SK-N-SH (cell line): ENCODE measurements at regions not wholly inside any gene's neighbourhood (a gene's known extent, or its start where the extent isn't known, plus 50 kb on each side); places are given as distances from the start of the nearest gene placed in this dataset.

ENCODE experiments used
- CTCF ChIA-PET: fragments of 300-600, 350-600 bp; formaldehyde crosslinking; extraction: SDS; loops from one replicate; lab custom pipeline; 2021; lab: Yijun Ruan, JAX
- POLR2A ChIA-PET: fragments of 350-600 bp; sonication (Branson Sonifier 250); formaldehyde crosslinking; extraction: SDS; loops from one replicate; lab custom pipeline; 2020; ENCODE audit warnings: antibody characterized with exemption, inconsistent platforms; lab: Yijun Ruan, JAX
- DNase-seq: peaks from one replicate; pipeline ENCODE4 v3.0.0; 2012
- H2AFZ ChIP-seq: fragments of 200-600 bp; sonication (generic); 2 replicates; pipeline ENCODE4 v1.8.1; 2016; ENCODE audit warnings: antibody characterized with exemption, mild to moderate bottlenecking, low read depth
- H3F3A ChIP-seq: fragments of 200-600 bp; sonication (generic); replicated peaks from 2 replicates; pipeline ENCODE3; 2016; ENCODE audit warnings: antibody characterized with exemption, mild to moderate bottlenecking; ENCODE audit not compliant: insufficient read depth
- H3K27ac ChIP-seq, 2 experiments: fragments of 200-500 bp in 1 of 2; fragments of 200-600 bp in 1 of 2; sonication (Bioruptor generic) in 1 of 2; sonication (generic), shearing (Covaris generic) in 1 of 2; 2 replicates each; pipeline versions ENCODE4 v1.5.1 to v1.6.1; 2014 to 2016; ENCODE audit warnings: low read depth in 2 of 2, inconsistent platforms in 1 of 2, low read length in 1 of 2, mild to moderate bottlenecking in 1 of 2, mixed read lengths in 1 of 2
- H3K27me3 ChIP-seq: fragments of 200-600 bp; sonication (generic), shearing (Covaris generic); 2 replicates; pipeline ENCODE4 v1.6.1; 2016; ENCODE audit warnings: mixed run types; ENCODE audit not compliant: insufficient read depth
- H3K36me3 ChIP-seq, 2 experiments: fragments of 200-500 bp in 1 of 2; fragments of 200-600 bp in 1 of 2; sonication (Bioruptor generic) in 1 of 2; sonication (generic) in 1 of 2; replicated peaks in 1 of 2; 2 replicates each; pipeline versions ENCODE3 to v1.5.1; 2014 to 2016; ENCODE audit warnings: low read length in 1 of 2, mild to moderate bottlenecking in 1 of 2; ENCODE audit not compliant: insufficient read depth in 2 of 2, control insufficient read depth in 1 of 2
- H3K4me1 ChIP-seq, 2 experiments: fragments of 200-500 bp in 1 of 2; fragments of 200-600 bp in 1 of 2; sonication (Bioruptor generic) in 1 of 2; sonication (generic), shearing (Covaris generic) in 1 of 2; 2 replicates each; pipeline versions ENCODE4 v1.5.1 to v1.6.1; 2014 to 2016; ENCODE audit warnings: low read depth in 1 of 2, low read length in 1 of 2, mixed run types in 1 of 2; ENCODE audit not compliant: insufficient read depth in 2 of 2, control insufficient read depth in 1 of 2
- H3K4me2 ChIP-seq: fragments of 200-600 bp; sonication (generic), shearing (Covaris generic); 2 replicates; pipeline ENCODE4 v1.6.1; 2017; ENCODE audit warnings: mixed run types
- H3K4me3 ChIP-seq, 2 experiments: fragments of 200-500 bp in 1 of 2; fragments of 200-600 bp in 1 of 2; sonication (Bioruptor generic) in 1 of 2; sonication (generic), shearing (Covaris generic) in 1 of 2; 2 replicates each; pipeline versions ENCODE4 v1.5.1 to v1.8.1; 2014 to 2016; ENCODE audit warnings: low read depth in 2 of 2, inconsistent platforms in 1 of 2, low read length in 1 of 2, mild to moderate bottlenecking in 1 of 2, mixed read lengths in 1 of 2, moderate library complexity in 1 of 2
- H3K79me2 ChIP-seq: fragments of 200-600 bp; sonication (generic); 2 replicates; pipeline ENCODE4 v1.8.1; 2017; ENCODE audit warnings: mild to moderate bottlenecking; ENCODE audit not compliant: insufficient read depth
- H3K9ac ChIP-seq: fragments of 200-600 bp; sonication (generic); 2 replicates; pipeline ENCODE4 v1.6.1; 2017; ENCODE audit warnings: mixed run types
- H3K9me2 ChIP-seq: fragments of 200-600 bp; sonication (generic); 2 replicates; pipeline ENCODE4 v1.6.1; 2017; ENCODE audit warnings: mixed run types
- H3K9me3 ChIP-seq: fragments of 200-600 bp; sonication (generic); 2 replicates; pipeline ENCODE4 v1.6.1; 2017; ENCODE audit warnings: mixed run types, mild to moderate bottlenecking, moderate library complexity
- H4K20me1 ChIP-seq: fragments of 200-600 bp; sonication (generic); 2 replicates; pipeline ENCODE4 v1.6.1; 2017; ENCODE audit warnings: mild to moderate bottlenecking, mixed run types; ENCODE audit not compliant: insufficient read depth
- CTCF ChIP-seq: fragments of 200-600 bp; sonication (generic); IDR thresholded peaks from 2 replicates; pipeline ENCODE4 v1.6.1; 2017; ENCODE audit warnings: antibody characterized with exemption, mild to moderate bottlenecking, moderate library complexity
- ELF1 ChIP-seq: IDR thresholded peaks from 2 replicates; pipeline ENCODE4 v1.4.0; 2012
- EP300 ChIP-seq, 2 experiments: IDR thresholded peaks; 2 replicates each; pipeline versions ENCODE4 v1.4.0 to v1.6.1; 2012; ENCODE audit warnings: borderline replicate concordance in 1 of 2, low read depth in 1 of 2, low read length in 1 of 2
- EZH2phosphoT487 ChIP-seq: fragments of 200-600 bp; sonication (generic); IDR thresholded peaks from 2 replicates; pipeline ENCODE4 v1.6.1; 2017; ENCODE audit warnings: low read depth, mixed run types, mild to moderate bottlenecking, antibody characterized with exemption, moderate library complexity, borderline replicate concordance
- FOSL2 ChIP-seq: IDR thresholded peaks from 2 replicates; pipeline ENCODE4 v1.4.0; 2012; ENCODE audit warnings: low read depth, mild to moderate bottlenecking, moderate library complexity, borderline replicate concordance
- FOXJ3 ChIP-seq: sonication (generic); formaldehyde crosslinking; IDR thresholded peaks from 2 replicates; pipeline ENCODE4 v1.5.1; 2020; ENCODE audit warnings: mild to moderate bottlenecking, missing genetic modification reagents
- GABPA ChIP-seq: IDR thresholded peaks from 2 replicates; pipeline ENCODE4 v1.4.0; 2012; ENCODE audit warnings: low read depth, mild to moderate bottlenecking
- GATA2 ChIP-seq: sonication (generic); formaldehyde crosslinking; IDR thresholded peaks from 2 replicates; pipeline ENCODE4 v1.5.0; 2020; ENCODE audit warnings: mild to moderate bottlenecking, missing genetic modification reagents
- JUND ChIP-seq: IDR thresholded peaks from 2 replicates; pipeline ENCODE4 v1.4.0; 2012
- MAX ChIP-seq: IDR thresholded peaks from 2 replicates; pipeline ENCODE4 v1.4.0; 2012; ENCODE audit warnings: low read depth
- MEF2A ChIP-seq: IDR thresholded peaks from 2 replicates; pipeline ENCODE4 v1.4.0; 2012; ENCODE audit warnings: low read depth, borderline replicate concordance
- MXI1 ChIP-seq: IDR thresholded peaks from 2 replicates; pipeline ENCODE4 v1.6.1; 2012; ENCODE audit warnings: mild to moderate bottlenecking, low read depth, low read length, improper control_type of control experiment
- NRF1 ChIP-seq: IDR thresholded peaks from 2 replicates; pipeline ENCODE4 v1.6.1; 2012; ENCODE audit warnings: low read depth, mild to moderate bottlenecking, low read length
- PBX3 ChIP-seq: IDR thresholded peaks from 2 replicates; pipeline ENCODE4; 2012
- POLR2AphosphoS5 ChIP-seq: IDR thresholded peaks from 2 replicates; pipeline ENCODE4 v1.6.1; 2012; ENCODE audit warnings: low read depth, low read length
- RCOR1 ChIP-seq: fragments of 150-350 bp; IDR thresholded peaks from 2 replicates; pipeline ENCODE4 v1.6.1; 2017; ENCODE audit warnings: antibody characterized with exemption, low read length
- RFX5 ChIP-seq: IDR thresholded peaks from 2 replicates; pipeline ENCODE4 v1.6.1; 2012; ENCODE audit warnings: mild to moderate bottlenecking, improper control_type of control experiment, low read length
- SIN3A ChIP-seq: IDR thresholded peaks from 2 replicates; pipeline ENCODE4 v1.6.1; 2012; ENCODE audit warnings: low read depth, mild to moderate bottlenecking, low read length, moderate library complexity, borderline replicate concordance
- TAF1 ChIP-seq: IDR thresholded peaks from 2 replicates; pipeline ENCODE4 v1.6.1; 2012; ENCODE audit warnings: low read depth, mild to moderate bottlenecking, low read length, moderate library complexity, borderline replicate concordance
- TCF12 ChIP-seq: IDR thresholded peaks from 2 replicates; pipeline ENCODE4 v1.4.0; 2012
- USF2 ChIP-seq: fragments of 150-350 bp; IDR thresholded peaks from 2 replicates; pipeline ENCODE4 v1.6.1; 2017; ENCODE audit warnings: antibody characterized with exemption, low read length, low read depth, borderline replicate concordance
- YY1 ChIP-seq: IDR thresholded peaks from 2 replicates; pipeline ENCODE4 v1.4.0; 2012; ENCODE audit warnings: low read depth, mild to moderate bottlenecking
- ZBTB33 ChIP-seq: IDR thresholded peaks from 2 replicates; pipeline ENCODE4 v1.4.0; 2012; ENCODE audit warnings: low read depth, borderline replicate concordance
- WGBS: methylation state at CpG from one replicate; pipeline ENCODE4 v1.1.6; 2017; ENCODE audit warnings: low lambda C conversion rate; 5-methylcytosine and 5-hydroxymethylcytosine counted together

- H3K9me3 ChIP-seq, result no peaks in the 10 kb centered on the region
- CTCF ChIA-PET, result interaction anchor here (3.2 kb wide), 1 partner anchor 18 kb away, joined by 17 read pairs; no protein-coding TSS in a partner anchor
- TF ChIP-seq GATA2 (no peak), EZH2phosphoT487 (no peak), POLR2AphosphoS5 (no peak), MEF2A (no peak), MAX (no peak), MXI1 (no peak), RCOR1 (no peak), FOXJ3 (CRISPR knock-in tag) (no peak), CTCF (no peak), ELF1 (no peak)
- TF ChIP-seq, all 33 proteins: peak for 0
- no peaks in the 10 kb centered on the region for H3K36me3 ChIP-seq
- H3K27ac ChIP-seq, result no peak overlapping the region
- POLR2A ChIA-PET, result no interaction called here
- H3F3A ChIP-seq, result peaks cover 15% of the 10 kb centered on the region
- no peak overlapping the region for H3K4me3 ChIP-seq
- H3K27me3 ChIP-seq, result no peaks in the 10 kb centered on the region
- peaks cover 3 to 14% of the 10 kb centered on the region in 2 experiments; a peak in 3 of 4 replicates for H3K4me1 ChIP-seq
- DNase-seq, result no peak
- no peak overlapping the region for H2AFZ ChIP-seq
- no peak overlapping the region for H3K9ac ChIP-seq
- H3K9me2 ChIP-seq, result no peaks in the 10 kb centered on the region
- no peak overlapping the region for H3K4me2 ChIP-seq
- 95% methylated on average over 11 of the region's 11 CpGs for WGBS
- no peaks in the 10 kb centered on the region for H4K20me1 ChIP-seq
- H3K79me2 ChIP-seq, result no peaks in the 10 kb centered on the region
These were observed 53.7 kb upstream of the ETS2 start for GRCh38 chr21:38752051-38752505.

GRCh38 chr21:38753114-38753513 is 52.6 kb upstream of the ETS2 start:
- Histone ChIP-seq H3F3A (peaks cover 24% of the 10 kb centered on the region), H3K27ac (no peak overlapping the region), H3K9me3 (no peaks in the 10 kb centered on the region), H3K79me2 (no peaks in the 10 kb centered on the region), H3K4me3 (no peak overlapping the region), H3K27me3 (no peaks in the 10 kb centered on the region), H3K9me2 (no peaks in the 10 kb centered on the region), H3K9ac (no peak overlapping the region), H3K36me3 (no peaks in the 10 kb centered on the region), H3K4me2 (no peak overlapping the region), H2AFZ (peak overlapping the region; percentile 3; the same call in 1 of the 2 replicates), H3K4me1 (peaks cover 3 to 20% of the 10 kb centered on the region in 2 experiments; a peak in 3 of 4 replicates), H4K20me1 (no peaks in the 10 kb centered on the region)
- TF ChIP-seq MAX (no peak), RFX5 (no peak), PBX3 (no peak), POLR2AphosphoS5 (no peak), GABPA (no peak), TAF1 (no peak), GATA2 (no peak), NRF1 (no peak), FOSL2 (no peak), TCF12 (no peak), EP300 (IDR thresholded peaks at IDR 0.05; ENCODE audit: borderline replicate concordance in 1 of 2, low read depth in 1 of 2, low read length in 1 of 2) (no peak), JUND (no peak), SIN3A (no peak), FOXJ3 (CRISPR knock-in tag) (no peak), YY1 (no peak), USF2 (no peak), ZBTB33 (no peak), MXI1 (no peak)
- 85% methylated on average over 3 of the region's 3 CpGs for WGBS
- CTCF ChIA-PET, result interaction anchor here (0.6 to 2.5 kb wide), 4 partner anchors 16 to 385 kb away, joined by 3 to 9 read pairs (median 8); no protein-coding TSS in a partner anchor
- no peak for DNase-seq
- POLR2A ChIA-PET, result no interaction called here
